T-helper 2 cell treated with Interferon-gamma antibody and Interleukin-4, amounts not matched to agents 5 μg/mL and 100 μg/mL, for 36 hours (primary cell): ENCODE measurements at regions not wholly inside any gene's neighbourhood (a gene's known extent, or its start where the extent isn't known, plus 50 kb on each side); places are given as distances from the start of the nearest gene placed in this dataset.

Experiments
- DNase-seq: peaks from one replicate; pipeline ENCODE4 v3.0.0; 2021; ENCODE audit warnings: low spot score
- H3K27ac Mint-ChIP-seq: one replicate; pipeline ENCODE4 v1.8.0; 2021; ENCODE audit warnings: mild to moderate bottlenecking, mixed read lengths
- H3K27me3 Mint-ChIP-seq: one replicate; pipeline ENCODE4 v1.8.0; 2021; ENCODE audit warnings: low read depth, mixed read lengths
- H3K36me3 Mint-ChIP-seq: one replicate; pipeline ENCODE4 v1.8.0; 2021; ENCODE audit warnings: low read depth, mixed read lengths
- H3K4me1 Mint-ChIP-seq: one replicate; pipeline ENCODE4 v1.8.0; 2021; ENCODE audit warnings: low read depth, mixed read lengths
- H3K4me3 Mint-ChIP-seq: one replicate; pipeline ENCODE4 v1.8.0; 2022; ENCODE audit warnings: mild to moderate bottlenecking, moderate library complexity, mixed read lengths
- H3K9me3 Mint-ChIP-seq: one replicate; pipeline ENCODE4 v1.8.0; 2021; ENCODE audit warnings: mixed read lengths

DNA sequence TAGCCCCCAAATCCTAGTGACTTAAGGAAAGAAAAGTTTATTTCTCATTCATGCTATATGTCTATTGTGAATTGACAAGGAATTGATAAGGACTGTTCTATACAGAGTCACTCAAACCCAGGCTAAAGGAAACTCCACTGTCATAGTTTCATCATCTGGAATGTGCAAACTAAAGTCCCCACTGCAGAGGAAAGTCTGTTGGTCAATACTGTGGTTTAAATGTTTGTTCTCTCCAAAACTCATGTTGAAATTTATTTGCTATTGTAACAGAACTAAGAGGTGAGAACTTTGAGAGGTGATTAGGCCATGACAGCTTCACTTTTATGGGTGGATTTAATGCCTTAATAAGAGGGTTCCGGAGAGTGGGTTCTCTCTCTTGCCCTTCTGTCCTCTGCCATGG lies 149.6 kb downstream of the COX18 start:
- no peak for DNase-seq
- H3K27me3 Mint-ChIP-seq, result no peaks in the 10 kb centered on the region
- no peak overlapping the region for H3K4me3 Mint-ChIP-seq
- no peaks in the 10 kb centered on the region for H3K36me3 Mint-ChIP-seq
- no peaks in the 10 kb centered on the region for H3K9me3 Mint-ChIP-seq
- H3K27ac Mint-ChIP-seq, result no peak overlapping the region
- no peaks in the 10 kb centered on the region for H3K4me1 Mint-ChIP-seq

DNA sequence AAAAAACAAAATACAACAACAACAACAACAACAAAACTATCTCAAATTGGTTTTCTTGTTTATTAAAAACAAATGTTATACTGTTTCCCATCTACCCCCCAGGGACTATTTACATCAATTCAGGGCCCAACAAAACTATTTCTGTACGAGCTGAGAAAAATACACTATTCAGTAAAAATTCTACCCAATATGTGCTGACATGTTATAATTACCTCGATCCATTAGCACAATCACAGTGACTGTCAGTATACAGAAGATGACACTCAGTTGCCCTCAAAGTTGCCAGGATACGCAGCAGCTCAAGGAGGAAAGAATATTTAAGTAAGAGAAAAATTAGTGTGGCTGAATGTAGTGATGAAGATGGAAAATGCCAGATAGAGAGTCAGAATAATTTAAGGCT lies 150.1 kb downstream of the COX18 start:
- Mint-ChIP-seq H3K4me1 (no peaks in the 10 kb centered on the region), H3K9me3 (no peaks in the 10 kb centered on the region), H3K27me3 (no peaks in the 10 kb centered on the region), H3K27ac (no peak overlapping the region), H3K4me3 (no peak overlapping the region), H3K36me3 (no peaks in the 10 kb centered on the region)
- no peak for DNase-seq

DNA sequence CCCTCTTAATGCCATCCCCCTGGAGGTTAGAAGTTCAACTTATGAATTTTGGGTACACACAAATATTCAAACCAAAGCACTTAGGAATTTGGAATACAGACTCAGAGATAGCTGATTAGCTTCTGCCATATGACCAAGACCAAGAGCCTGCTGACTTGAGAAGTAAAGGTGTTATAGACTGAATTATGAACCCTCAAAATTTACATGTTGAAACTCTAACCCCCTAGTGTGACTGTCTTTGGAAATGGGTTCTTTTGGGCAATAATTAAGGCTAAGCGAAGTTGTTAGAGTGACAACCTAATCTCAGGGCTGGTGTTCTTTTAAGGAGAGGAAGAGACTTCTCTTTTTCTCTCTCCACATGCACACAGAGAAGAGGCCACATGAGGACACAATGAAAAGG lies 151.2 kb downstream of the COX18 start:
- Mint-ChIP-seq H3K4me1 (no peaks in the 10 kb centered on the region), H3K27me3 (no peaks in the 10 kb centered on the region), H3K4me3 (no peak overlapping the region), H3K9me3 (no peaks in the 10 kb centered on the region), H3K36me3 (no peaks in the 10 kb centered on the region), H3K27ac (no peak overlapping the region)
- no peak for DNase-seq

DNA sequence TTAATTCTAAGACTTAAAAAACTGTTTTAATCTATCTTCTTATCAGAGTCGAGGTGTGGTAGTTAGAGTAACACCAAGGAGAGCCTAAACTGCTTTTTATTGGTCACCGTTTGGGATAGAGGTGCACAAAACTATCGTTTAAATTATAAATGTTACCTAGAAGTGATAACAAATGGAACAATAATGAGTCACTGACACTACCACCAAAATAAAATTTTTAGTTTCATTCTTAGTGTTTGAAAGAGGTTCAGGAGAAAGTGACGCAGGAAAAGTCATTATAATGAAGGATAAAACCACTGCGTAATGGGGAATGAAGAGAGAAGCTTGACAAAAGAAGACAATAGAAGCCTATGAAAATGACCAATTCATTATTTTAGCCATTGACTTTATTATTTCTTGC lies 158.2 kb downstream of the COX18 start:
- Mint-ChIP-seq H3K27me3 (no peaks in the 10 kb centered on the region), H3K4me1 (no peaks in the 10 kb centered on the region), H3K27ac (no peak overlapping the region), H3K36me3 (no peaks in the 10 kb centered on the region), H3K9me3 (no peaks in the 10 kb centered on the region), H3K4me3 (no peak overlapping the region)
- no peak for DNase-seq

DNA sequence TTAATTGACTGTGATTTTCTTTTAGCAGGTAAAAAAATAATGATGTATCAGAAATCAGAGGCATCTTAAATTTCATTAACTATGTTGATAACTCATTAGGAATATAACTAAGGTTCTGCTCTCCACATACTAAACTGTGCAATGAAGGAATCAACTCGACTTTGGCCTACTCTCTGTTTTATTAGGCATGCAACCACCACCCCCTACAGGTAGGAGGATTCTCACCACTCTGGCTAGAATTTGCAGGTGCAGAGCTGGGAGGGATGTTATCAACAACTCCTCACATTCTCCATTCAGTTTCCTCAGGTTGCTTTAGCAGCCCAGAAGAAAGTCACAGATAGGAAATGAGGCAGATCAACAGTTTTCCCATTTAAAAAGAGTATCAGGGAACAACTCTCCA lies 160.1 kb downstream of the COX18 start:
- no peak for DNase-seq
- no peak overlapping the region for H3K27ac Mint-ChIP-seq

DNA sequence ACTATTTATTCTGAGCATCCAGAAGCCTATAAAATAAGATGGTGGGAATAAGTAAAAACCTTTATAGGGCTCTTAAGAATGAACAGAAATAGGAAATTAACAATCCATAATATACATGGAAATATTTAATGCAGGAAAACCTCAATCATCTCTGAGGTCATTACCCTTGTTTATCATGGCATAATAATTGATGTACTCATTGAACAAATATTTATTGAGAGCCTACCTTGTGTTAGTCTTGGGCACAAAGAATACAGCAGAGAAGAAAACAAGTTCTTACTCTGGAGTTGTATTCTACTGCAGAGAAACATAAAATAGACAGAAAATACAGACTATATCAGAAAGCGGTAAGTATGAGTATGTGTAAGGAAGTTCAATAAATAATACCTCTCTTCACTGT lies 167.2 kb downstream of the COX18 start:
- Mint-ChIP-seq H3K4me3 (no peak overlapping the region), H3K9me3 (no peaks in the 10 kb centered on the region), H3K27me3 (no peaks in the 10 kb centered on the region), H3K27ac (no peak overlapping the region), H3K4me1 (no peaks in the 10 kb centered on the region), H3K36me3 (no peaks in the 10 kb centered on the region)
- no peak for DNase-seq

More for the DNA sequence above, 160.1 kb downstream of the COX18 start:
- H3K36me3 Mint-ChIP-seq, result no peaks in the 10 kb centered on the region
- no peaks in the 10 kb centered on the region for H3K4me1 Mint-ChIP-seq
- H3K9me3 Mint-ChIP-seq, result no peaks in the 10 kb centered on the region
- H3K27me3 Mint-ChIP-seq, result no peaks in the 10 kb centered on the region
- H3K4me3 Mint-ChIP-seq, result no peak overlapping the region

DNA sequence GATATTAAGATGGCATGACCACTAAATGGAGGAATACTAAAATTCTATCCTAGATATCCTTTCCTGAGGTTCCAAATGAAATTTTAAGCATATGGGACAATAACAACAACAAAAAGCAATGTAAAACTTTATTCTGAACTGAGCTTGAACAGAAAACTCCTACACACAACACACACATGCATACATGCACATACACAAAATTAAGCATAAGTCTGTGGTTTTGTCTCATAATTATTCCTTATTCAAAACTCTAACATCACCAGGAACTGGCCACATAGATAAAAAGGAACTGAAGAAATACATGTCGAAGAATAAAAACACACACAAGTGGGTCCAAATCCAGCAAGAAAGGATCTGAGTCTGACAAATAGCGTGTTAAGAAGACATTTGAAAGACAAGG lies 168.0 kb downstream of the COX18 start:
- Mint-ChIP-seq H3K27me3 (no peaks in the 10 kb centered on the region), H3K27ac (no peak overlapping the region), H3K36me3 (no peaks in the 10 kb centered on the region), H3K9me3 (no peaks in the 10 kb centered on the region), H3K4me3 (no peak overlapping the region), H3K4me1 (no peaks in the 10 kb centered on the region)
- DNase-seq, result no peak

DNA sequence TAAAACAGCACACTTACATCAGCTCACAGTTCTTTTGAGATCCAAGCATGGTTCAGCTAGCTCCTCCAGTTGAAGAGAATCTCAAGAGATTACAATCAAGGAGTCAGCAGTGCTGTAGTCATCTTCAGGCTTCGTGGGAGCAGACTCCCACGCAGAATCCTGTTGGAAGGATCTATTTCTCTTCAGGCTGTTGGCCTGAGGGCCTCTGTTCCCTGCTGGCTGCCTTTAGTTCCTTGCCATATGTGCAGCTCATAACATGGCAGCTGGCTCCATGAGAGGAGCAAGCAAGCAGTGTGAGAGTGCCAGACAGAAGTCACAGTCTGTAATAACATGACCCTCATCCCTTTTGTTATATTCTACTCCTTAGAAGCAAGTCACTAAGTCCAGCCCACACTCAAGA lies 168.6 kb downstream of the COX18 start:
- H3K4me1 Mint-ChIP-seq, result no peaks in the 10 kb centered on the region
- DNase-seq, result no peak
- no peaks in the 10 kb centered on the region for H3K9me3 Mint-ChIP-seq
- no peak overlapping the region for H3K4me3 Mint-ChIP-seq
- H3K36me3 Mint-ChIP-seq, result no peaks in the 10 kb centered on the region
- no peak overlapping the region for H3K27ac Mint-ChIP-seq
- H3K27me3 Mint-ChIP-seq, result no peaks in the 10 kb centered on the region

DNA sequence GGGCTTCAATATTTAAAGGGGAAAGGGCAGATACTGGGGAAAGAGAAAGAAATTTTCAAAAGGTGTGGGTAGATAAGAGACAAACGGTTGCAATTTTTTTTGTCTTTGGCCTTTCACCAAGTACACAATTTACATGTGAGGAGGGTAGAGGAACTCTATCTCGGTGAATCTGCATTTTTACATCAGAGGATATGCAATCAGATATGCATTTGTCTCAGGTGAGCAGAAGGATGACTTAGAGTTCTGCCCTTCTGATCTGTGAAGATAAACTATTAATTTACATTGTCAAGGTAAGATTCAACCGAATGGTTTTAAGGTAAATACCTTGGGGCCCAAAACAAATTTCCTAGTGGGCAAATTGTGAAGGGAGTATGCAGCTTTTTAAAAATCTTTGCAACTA lies 169.9 kb downstream of the COX18 start:
- H3K9me3 Mint-ChIP-seq, result no peaks in the 10 kb centered on the region
- no peak overlapping the region for H3K4me3 Mint-ChIP-seq
- H3K36me3 Mint-ChIP-seq, result no peaks in the 10 kb centered on the region
- no peak for DNase-seq
- H3K4me1 Mint-ChIP-seq, result no peaks in the 10 kb centered on the region
- no peak overlapping the region for H3K27ac Mint-ChIP-seq
- H3K27me3 Mint-ChIP-seq, result no peaks in the 10 kb centered on the region

DNA sequence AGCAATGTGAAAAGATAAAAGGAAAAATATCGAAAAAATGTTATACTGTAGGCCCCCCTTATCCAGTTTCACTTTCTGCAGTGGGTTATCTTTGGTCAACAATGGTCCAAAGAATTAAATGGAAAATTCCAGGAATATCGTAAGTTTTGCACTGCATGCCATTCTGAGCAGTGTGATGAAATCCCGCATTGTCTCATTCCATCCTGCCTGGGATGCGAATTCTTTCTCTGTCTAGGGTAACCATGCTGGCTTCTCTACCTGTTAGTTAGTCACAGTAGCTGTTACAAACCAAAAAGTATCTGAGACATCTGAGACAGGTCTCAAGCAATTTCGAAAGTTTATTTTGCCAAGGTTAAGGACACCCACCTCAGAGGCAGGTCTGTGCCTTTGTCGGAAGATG lies 170.3 kb downstream of the COX18 start:
- H3K27ac Mint-ChIP-seq, result no peak overlapping the region
- no peaks in the 10 kb centered on the region for H3K4me1 Mint-ChIP-seq
- no peak overlapping the region for H3K4me3 Mint-ChIP-seq
- DNase-seq, result no peak
- no peaks in the 10 kb centered on the region for H3K36me3 Mint-ChIP-seq
- no peaks in the 10 kb centered on the region for H3K27me3 Mint-ChIP-seq
- H3K9me3 Mint-ChIP-seq, result no peaks in the 10 kb centered on the region

DNA sequence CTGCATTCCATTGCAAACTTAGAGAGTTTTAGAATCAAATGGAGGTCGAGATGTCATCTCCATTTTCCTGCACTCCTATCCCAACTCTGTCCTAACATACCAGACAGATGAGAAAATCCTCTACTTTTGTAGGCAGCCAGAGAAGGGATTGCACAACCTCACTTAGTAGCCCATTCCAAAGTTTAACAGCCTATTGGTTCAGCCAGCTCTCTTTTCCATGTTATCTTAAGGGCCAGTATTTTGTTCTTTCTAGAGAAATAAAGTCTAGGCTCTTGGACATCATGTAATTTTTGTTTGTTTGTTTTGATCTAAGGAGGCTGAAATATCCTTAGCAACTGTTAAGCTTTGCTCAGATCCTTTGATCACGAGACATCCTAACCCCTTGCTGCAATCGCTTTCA lies 173.0 kb downstream of the COX18 start:
- no peak overlapping the region for H3K27ac Mint-ChIP-seq
- H3K4me3 Mint-ChIP-seq, result no peak overlapping the region
- no peaks in the 10 kb centered on the region for H3K27me3 Mint-ChIP-seq
- no peaks in the 10 kb centered on the region for H3K9me3 Mint-ChIP-seq
- no peak for DNase-seq
- H3K4me1 Mint-ChIP-seq, result no peaks in the 10 kb centered on the region
- H3K36me3 Mint-ChIP-seq, result no peaks in the 10 kb centered on the region

DNA sequence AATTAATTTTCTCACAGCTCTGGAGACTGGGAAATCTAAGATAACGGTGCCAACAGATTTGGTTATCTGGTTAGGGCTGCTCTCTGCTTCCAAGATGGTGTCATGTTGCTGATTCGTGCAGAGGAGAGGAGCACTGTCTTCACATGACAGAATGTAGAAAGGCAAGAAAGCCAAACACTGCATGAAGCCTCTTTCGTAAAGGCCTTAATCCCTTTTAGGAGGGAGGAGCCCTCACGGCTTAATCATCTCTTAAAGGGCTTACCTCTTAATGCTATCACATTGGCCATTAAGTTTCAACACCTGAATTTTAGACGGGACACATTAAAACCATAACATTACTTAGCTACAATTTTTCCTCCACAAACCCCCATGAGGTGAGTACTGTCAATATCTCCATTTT lies 174.1 kb downstream of the COX18 start:
- H3K4me3 Mint-ChIP-seq, result no peak overlapping the region
- H3K27ac Mint-ChIP-seq, result no peak overlapping the region
- DNase-seq, result no peak
- H3K27me3 Mint-ChIP-seq, result no peaks in the 10 kb centered on the region
- no peaks in the 10 kb centered on the region for H3K36me3 Mint-ChIP-seq
- H3K9me3 Mint-ChIP-seq, result no peaks in the 10 kb centered on the region
- H3K4me1 Mint-ChIP-seq, result no peaks in the 10 kb centered on the region

DNA sequence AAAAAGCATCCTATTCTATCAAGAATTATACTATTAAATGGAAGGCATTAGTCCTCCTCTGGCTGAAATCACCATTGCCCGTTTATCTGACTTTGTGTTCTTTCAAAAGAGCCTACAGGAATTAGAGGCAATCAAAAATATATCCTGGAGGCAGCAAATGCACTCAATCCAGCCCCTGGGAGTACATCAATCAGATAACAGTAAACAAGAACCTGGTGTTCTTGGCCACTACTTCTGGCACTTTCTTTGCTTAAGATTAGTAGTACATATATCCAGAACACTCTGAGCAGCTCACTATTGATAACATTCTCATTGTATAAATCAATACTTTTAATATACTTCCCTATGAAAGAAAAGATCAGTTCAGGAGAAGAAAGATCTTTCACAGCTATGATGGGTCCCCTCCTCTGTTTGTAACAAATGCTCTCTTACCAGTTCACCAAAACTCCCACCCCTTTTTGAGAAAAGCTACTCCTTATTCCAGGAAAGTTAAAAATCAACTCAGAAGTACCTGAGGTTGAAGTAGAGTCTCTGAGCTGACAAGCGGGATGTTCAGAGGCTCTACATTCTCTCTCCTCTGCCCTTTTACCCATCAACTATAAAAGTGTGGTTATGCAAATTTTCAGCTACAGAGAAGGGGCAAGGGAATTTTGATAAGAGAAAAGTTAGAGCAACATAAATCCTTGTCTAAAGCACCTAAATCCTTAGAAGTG lies 176.0 kb downstream of the COX18 start:
- Mint-ChIP-seq H3K27me3 (no peaks in the 10 kb centered on the region), H3K9me3 (no peaks in the 10 kb centered on the region), H3K4me1 (no peaks in the 10 kb centered on the region), H3K4me3 (no peak overlapping the region), H3K27ac (no peak overlapping the region), H3K36me3 (no peaks in the 10 kb centered on the region)
- no peak for DNase-seq

DNA sequence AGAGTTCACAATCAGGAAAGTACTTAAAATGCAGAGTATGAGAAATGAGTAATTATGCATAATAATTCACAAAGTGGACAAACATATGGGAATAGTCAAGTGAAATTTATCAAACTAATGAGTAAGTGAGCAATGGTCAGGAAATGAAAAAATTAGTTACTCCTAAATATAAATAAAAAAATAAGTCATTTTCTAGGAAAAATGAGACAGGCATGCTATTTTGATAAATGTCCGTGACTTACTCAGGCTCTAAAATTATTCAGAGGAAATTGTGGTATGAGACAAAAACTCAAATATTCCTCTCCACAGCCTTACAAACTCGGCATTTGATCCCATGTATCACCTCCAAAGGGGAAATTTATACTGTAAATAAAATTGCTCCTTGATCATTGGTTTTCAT lies 181.2 kb downstream of the COX18 start:
- H3K36me3 Mint-ChIP-seq, result no peaks in the 10 kb centered on the region
- DNase-seq, result no peak

DNA sequence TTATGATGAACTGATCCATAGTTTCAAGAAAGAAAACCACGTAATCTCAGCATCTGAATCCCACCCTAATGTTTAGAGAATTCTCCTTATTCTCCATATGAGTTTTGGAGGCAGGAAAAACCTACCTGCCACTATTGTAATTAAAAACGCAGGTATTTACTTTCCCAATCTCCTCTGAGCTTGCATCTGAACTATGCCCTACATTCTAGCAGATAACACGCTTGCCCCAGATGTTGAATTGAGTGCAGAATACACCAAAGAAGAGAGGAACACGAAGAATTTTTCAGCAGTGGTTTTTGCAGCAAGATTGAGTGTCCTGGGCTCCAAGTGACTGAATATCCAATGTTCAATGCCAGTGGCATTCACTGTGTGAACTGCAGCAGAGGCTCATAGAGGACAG lies 182.4 kb downstream of the COX18 start:
- Mint-ChIP-seq H3K9me3 (no peaks in the 10 kb centered on the region), H3K27me3 (no peaks in the 10 kb centered on the region), H3K36me3 (no peaks in the 10 kb centered on the region), H3K4me1 (no peaks in the 10 kb centered on the region), H3K4me3 (no peak overlapping the region), H3K27ac (no peak overlapping the region)
- no peak for DNase-seq

More for the DNA sequence above, 181.2 kb downstream of the COX18 start:
- no peaks in the 10 kb centered on the region for H3K4me1 Mint-ChIP-seq
- H3K27me3 Mint-ChIP-seq, result no peaks in the 10 kb centered on the region
- no peak overlapping the region for H3K4me3 Mint-ChIP-seq
- no peaks in the 10 kb centered on the region for H3K9me3 Mint-ChIP-seq
- H3K27ac Mint-ChIP-seq, result no peak overlapping the region
